ENCODE measurements at regions not wholly inside any gene's neighbourhood (a gene's known extent, or its start where the extent isn't known, plus 50 kb on each side); places are given as distances from the start of the nearest gene placed in this dataset.

DNA sequence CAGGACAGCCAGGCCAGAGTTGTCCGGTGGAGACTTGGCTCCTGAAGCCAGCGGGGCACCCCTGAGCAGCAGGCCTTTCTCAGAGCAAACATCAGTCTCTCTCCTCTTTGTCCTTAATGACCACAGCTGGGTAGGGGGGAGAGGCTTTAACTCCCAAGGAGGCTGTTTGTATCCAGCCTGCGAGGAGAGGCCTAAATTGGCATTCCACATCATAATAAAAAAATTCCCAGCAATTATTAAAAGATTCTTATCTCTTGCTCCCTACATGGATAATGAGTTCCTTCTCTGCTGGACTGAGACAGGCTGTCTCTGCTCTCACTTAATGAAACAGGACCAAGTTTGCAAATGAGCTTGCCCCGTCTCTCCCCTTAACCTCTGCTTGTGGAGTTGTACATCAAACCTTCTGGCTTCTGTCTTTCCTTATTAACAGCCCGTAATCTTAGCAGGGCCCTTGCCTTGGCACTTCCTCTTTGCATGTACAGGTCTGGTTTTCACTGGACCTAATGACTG is 838.2 kb downstream of the MAFB start:
- Histone ChIP-seq H3F3A (replicated peaks; ENCODE audit: low read depth) (no peaks in the 10 kb centered on the region), H3K4me1 (ENCODE audit: insufficient read depth) (no peaks in the 10 kb centered on the region; the same call in 1 of the 2 replicates), H3K4me2 (no peak overlapping the region), H3K27me3 (ENCODE audit: insufficient read depth) (no peaks in the 10 kb centered on the region), H3K4me3 (no peak overlapping the region), H3K9me2 (ENCODE audit: insufficient read depth) (0 out of 2 replicates have a peak, but pooled peaks cover 13% of the 10 kb centered on the region), H2AFZ (no peak overlapping the region), H4K20me1 (replicated peaks; ENCODE audit: insufficient read depth) (no peaks in the 10 kb centered on the region), H3K36me3 (ENCODE audit: insufficient read depth) (no peaks in the 10 kb centered on the region), H3K79me2 (replicated peaks; ENCODE audit: insufficient read depth) (no peaks in the 10 kb centered on the region), H3K27ac (ENCODE audit: low read depth) (no peak overlapping the region)
- H3K27me3 Mint-ChIP-seq (ENCODE audit: insufficient read depth, low read depth, poor library complexity) = peaks cover 7% of the 10 kb centered on the region
- TF ChIP-seq, protein P1, sequence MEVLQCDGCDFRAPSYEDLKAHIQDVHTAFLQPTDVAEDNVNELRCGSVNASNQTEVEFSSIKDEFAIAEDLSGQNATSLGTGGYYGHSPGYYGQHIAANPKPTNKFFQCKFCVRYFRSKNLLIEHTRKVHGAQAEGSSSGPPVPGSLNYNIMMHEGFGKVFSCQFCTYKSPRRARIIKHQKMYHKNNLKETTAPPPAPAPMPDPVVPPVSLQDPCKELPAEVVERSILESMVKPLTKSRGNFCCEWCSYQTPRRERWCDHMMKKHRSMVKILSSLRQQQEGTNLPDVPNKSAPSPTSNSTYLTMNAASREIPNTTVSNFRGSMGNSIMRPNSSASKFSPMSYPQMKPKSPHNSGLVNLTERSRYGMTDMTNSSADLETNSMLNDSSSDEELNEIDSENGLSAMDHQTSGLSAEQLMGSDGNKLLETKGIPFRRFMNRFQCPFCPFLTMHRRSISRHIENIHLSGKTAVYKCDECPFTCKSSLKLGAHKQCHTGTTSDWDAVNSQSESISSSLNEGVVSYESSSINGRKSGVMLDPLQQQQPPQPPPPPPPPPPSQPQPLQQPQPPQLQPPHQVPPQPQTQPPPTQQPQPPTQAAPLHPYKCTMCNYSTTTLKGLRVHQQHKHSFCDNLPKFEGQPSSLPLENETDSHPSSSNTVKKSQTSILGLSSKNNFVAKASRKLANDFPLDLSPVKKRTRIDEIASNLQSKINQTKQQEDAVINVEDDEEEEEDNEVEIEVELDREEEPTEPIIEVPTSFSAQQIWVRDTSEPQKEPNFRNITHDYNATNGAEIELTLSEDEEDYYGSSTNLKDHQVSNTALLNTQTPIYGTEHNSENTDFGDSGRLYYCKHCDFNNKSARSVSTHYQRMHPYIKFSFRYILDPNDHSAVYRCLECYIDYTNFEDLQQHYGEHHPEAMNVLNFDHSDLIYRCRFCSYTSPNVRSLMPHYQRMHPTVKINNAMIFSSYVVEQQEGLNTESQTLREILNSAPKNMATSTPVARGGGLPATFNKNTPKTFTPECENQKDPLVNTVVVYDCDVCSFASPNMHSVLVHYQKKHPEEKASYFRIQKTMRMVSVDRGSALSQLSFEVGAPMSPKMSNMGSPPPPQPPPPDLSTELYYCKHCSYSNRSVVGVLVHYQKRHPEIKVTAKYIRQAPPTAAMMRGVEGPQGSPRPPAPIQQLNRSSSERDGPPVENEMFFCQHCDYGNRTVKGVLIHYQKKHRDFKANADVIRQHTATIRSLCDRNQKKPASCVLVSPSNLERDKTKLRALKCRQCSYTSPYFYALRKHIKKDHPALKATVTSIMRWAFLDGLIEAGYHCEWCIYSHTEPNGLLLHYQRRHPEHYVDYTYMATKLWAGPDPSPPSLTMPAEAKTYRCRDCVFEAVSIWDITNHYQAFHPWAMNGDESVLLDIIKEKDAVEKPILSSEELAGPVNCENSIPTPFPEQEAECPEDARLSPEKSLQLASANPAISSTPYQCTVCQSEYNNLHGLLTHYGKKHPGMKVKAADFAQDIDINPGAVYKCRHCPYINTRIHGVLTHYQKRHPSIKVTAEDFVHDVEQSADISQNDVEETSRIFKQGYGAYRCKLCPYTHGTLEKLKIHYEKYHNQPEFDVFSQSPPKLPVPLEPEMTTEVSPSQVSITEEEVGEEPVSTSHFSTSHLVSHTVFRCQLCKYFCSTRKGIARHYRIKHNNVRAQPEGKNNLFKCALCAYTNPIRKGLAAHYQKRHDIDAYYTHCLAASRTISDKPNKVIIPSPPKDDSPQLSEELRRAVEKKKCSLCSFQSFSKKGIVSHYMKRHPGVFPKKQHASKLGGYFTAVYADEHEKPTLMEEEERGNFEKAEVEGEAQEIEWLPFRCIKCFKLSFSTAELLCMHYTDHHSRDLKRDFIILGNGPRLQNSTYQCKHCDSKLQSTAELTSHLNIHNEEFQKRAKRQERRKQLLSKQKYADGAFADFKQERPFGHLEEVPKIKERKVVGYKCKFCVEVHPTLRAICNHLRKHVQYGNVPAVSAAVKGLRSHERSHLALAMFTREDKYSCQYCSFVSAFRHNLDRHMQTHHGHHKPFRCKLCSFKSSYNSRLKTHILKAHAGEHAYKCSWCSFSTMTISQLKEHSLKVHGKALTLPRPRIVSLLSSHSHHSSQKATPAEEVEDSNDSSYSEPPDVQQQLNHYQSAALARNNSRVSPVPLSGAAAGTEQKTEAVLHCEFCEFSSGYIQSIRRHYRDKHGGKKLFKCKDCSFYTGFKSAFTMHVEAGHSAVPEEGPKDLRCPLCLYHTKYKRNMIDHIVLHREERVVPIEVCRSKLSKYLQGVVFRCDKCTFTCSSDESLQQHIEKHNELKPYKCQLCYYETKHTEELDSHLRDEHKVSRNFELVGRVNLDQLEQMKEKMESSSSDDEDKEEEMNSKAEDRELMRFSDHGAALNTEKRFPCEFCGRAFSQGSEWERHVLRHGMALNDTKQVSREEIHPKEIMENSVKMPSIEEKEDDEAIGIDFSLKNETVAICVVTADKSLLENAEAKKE (CRISPR knock-in tag; IDR thresholded peaks at IDR 0.05) = no peak
- no peak for TF ChIP-seq CREB1 (CRISPR knock-in tag; IDR thresholded peaks at IDR 0.05; ENCODE audit: low read depth)
- TF ChIP-seq EZH2phosphoT487 (IDR thresholded peaks at IDR 0.05; ENCODE audit: unreplicated experiment) = no peak
- TF ChIP-seq, protein P2, sequence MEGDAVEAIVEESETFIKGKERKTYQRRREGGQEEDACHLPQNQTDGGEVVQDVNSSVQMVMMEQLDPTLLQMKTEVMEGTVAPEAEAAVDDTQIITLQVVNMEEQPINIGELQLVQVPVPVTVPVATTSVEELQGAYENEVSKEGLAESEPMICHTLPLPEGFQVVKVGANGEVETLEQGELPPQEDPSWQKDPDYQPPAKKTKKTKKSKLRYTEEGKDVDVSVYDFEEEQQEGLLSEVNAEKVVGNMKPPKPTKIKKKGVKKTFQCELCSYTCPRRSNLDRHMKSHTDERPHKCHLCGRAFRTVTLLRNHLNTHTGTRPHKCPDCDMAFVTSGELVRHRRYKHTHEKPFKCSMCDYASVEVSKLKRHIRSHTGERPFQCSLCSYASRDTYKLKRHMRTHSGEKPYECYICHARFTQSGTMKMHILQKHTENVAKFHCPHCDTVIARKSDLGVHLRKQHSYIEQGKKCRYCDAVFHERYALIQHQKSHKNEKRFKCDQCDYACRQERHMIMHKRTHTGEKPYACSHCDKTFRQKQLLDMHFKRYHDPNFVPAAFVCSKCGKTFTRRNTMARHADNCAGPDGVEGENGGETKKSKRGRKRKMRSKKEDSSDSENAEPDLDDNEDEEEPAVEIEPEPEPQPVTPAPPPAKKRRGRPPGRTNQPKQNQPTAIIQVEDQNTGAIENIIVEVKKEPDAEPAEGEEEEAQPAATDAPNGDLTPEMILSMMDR (conservative IDR thresholded peaks at IDR 0.05; ENCODE audit: low read depth in 2 of 2) = no peak
- no peak for TF ChIP-seq JUNB (IDR thresholded peaks at IDR 0.05; ENCODE audit: unreplicated experiment)
- no peak for TF ChIP-seq ZNF114 (CRISPR knock-in tag; IDR thresholded peaks at IDR 0.05)
- no peak for TF ChIP-seq EZH2 (IDR thresholded peaks at IDR 0.05; ENCODE audit: low read depth, unreplicated experiment)
- TF ChIP-seq, protein P3, sequence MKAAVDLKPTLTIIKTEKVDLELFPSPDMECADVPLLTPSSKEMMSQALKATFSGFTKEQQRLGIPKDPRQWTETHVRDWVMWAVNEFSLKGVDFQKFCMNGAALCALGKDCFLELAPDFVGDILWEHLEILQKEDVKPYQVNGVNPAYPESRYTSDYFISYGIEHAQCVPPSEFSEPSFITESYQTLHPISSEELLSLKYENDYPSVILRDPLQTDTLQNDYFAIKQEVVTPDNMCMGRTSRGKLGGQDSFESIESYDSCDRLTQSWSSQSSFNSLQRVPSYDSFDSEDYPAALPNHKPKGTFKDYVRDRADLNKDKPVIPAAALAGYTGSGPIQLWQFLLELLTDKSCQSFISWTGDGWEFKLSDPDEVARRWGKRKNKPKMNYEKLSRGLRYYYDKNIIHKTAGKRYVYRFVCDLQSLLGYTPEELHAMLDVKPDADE (IDR thresholded peaks at IDR 0.05) = no peak
- no peak for TF ChIP-seq NANOG (IDR thresholded peaks at IDR 0.05; ENCODE audit: borderline replicate concordance)
- TF ChIP-seq STAT1 (IDR thresholded peaks at IDR 0.05; ENCODE audit: unreplicated experiment) = no peak
- TF ChIP-seq, protein P4, sequence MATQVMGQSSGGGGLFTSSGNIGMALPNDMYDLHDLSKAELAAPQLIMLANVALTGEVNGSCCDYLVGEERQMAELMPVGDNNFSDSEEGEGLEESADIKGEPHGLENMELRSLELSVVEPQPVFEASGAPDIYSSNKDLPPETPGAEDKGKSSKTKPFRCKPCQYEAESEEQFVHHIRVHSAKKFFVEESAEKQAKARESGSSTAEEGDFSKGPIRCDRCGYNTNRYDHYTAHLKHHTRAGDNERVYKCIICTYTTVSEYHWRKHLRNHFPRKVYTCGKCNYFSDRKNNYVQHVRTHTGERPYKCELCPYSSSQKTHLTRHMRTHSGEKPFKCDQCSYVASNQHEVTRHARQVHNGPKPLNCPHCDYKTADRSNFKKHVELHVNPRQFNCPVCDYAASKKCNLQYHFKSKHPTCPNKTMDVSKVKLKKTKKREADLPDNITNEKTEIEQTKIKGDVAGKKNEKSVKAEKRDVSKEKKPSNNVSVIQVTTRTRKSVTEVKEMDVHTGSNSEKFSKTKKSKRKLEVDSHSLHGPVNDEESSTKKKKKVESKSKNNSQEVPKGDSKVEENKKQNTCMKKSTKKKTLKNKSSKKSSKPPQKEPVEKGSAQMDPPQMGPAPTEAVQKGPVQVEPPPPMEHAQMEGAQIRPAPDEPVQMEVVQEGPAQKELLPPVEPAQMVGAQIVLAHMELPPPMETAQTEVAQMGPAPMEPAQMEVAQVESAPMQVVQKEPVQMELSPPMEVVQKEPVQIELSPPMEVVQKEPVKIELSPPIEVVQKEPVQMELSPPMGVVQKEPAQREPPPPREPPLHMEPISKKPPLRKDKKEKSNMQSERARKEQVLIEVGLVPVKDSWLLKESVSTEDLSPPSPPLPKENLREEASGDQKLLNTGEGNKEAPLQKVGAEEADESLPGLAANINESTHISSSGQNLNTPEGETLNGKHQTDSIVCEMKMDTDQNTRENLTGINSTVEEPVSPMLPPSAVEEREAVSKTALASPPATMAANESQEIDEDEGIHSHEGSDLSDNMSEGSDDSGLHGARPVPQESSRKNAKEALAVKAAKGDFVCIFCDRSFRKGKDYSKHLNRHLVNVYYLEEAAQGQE (IDR thresholded peaks at IDR 0.05; ENCODE audit: unreplicated experiment) = no peak
- TF ChIP-seq ZNF331 (CRISPR knock-in tag; IDR thresholded peaks at IDR 0.05; ENCODE audit: low read depth) = no peak
- no peak for TF ChIP-seq POLR2AphosphoS5 (IDR thresholded peaks at IDR 0.05; ENCODE audit: low read depth)
- H3K9me3 Mint-ChIP-seq = no peaks in the 10 kb centered on the region
- DNase-seq (ENCODE audit: low spot score) (no peak), ATAC-seq (peak; percentile 59)
- no peaks in the 10 kb centered on the region for H3K36me3 Mint-ChIP-seq (ENCODE audit: low read depth)
- no peak overlapping the region for H3K27ac Mint-ChIP-seq
- no peak overlapping the region for H3K4me3 Mint-ChIP-seq
- peaks cover 16% of the 10 kb centered on the region for H3K4me1 Mint-ChIP-seq
